Neural cell (in vitro differentiated cells): ENCODE measurements at regions not wholly inside any gene's neighbourhood (a gene's known extent, or its start where the extent isn't known, plus 50 kb on each side); places are given as distances from the start of the nearest gene placed in this dataset.

Source experiments
- MXI1 ChIP-seq: fragments of 450-650 bp; conservative IDR thresholded peaks from 2 replicates; pipeline ENCODE4 v1.6.1; 2014; ENCODE audit warnings: antibody characterized with exemption, mild to moderate bottlenecking; ENCODE audit not compliant: poor library complexity, severe bottlenecking
- POLR2AphosphoS5 ChIP-seq: IDR thresholded peaks from 2 replicates; pipeline ENCODE4 v1.6.1; 2012
- TAF1 ChIP-seq: IDR thresholded peaks from 2 replicates; pipeline ENCODE4 v1.6.1; 2012; ENCODE audit warnings: low read depth
- TF ChIP-seq, protein P1 (sequence below): fragments of 450-650 bp; IDR thresholded peaks from 2 replicates; pipeline ENCODE4 v1.5.1; 2014; ENCODE audit warnings: antibody characterized with exemption, mild to moderate bottlenecking, moderate library complexity; ENCODE audit not compliant: poor library complexity, severe bottlenecking
- TF ChIP-seq, protein P2 (sequence below): IDR thresholded peaks from 2 replicates; pipeline ENCODE4 v1.6.1; 2012; ENCODE audit warnings: borderline replicate concordance

DNA sequence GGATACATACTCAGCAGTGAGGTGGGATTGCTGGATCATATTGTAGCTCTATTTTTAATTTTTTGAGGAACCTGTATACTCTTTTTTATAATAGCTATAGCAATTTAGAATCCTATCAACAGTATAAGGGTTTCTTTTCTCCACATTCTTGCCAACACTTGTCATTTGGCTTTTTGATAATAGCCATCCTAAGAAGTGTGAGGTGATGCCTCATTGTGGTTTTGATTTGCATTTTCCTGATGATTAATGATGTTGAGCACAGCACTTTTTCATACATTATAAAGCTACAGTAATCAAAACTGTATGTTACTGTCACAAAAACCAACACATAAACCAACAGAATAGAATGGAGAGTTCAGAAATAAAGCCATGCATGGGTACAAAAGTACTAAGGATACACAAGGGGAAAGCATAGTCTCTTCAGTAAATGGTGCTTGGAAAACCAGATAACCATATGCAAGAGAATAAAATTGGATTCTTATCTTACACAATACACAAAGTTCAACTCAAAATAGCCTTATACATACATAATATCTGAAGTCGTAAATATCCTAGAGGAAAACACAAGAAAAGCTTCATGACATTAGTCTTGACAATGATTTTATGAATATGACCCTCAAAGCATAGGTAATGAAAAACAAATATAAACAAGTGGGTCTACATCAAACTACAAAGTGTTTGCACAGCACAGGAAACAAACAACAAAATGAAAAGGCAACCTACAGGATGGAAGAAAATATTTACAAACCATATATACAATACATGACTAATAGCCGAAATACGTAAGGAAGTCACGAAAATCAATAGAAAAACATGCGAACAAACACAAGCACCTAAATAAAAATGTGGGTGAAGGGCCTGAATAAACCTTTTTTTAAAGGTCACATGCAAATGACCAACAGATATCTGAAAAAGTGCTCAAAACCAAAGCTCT, 287.8 kb upstream of the DAB2 start:
- TF ChIP-seq TAF1: no peak
- no peak for TF ChIP-seq POLR2AphosphoS5
- TF ChIP-seq, protein P1, sequence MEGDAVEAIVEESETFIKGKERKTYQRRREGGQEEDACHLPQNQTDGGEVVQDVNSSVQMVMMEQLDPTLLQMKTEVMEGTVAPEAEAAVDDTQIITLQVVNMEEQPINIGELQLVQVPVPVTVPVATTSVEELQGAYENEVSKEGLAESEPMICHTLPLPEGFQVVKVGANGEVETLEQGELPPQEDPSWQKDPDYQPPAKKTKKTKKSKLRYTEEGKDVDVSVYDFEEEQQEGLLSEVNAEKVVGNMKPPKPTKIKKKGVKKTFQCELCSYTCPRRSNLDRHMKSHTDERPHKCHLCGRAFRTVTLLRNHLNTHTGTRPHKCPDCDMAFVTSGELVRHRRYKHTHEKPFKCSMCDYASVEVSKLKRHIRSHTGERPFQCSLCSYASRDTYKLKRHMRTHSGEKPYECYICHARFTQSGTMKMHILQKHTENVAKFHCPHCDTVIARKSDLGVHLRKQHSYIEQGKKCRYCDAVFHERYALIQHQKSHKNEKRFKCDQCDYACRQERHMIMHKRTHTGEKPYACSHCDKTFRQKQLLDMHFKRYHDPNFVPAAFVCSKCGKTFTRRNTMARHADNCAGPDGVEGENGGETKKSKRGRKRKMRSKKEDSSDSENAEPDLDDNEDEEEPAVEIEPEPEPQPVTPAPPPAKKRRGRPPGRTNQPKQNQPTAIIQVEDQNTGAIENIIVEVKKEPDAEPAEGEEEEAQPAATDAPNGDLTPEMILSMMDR: no peak
- TF ChIP-seq, protein P2, sequence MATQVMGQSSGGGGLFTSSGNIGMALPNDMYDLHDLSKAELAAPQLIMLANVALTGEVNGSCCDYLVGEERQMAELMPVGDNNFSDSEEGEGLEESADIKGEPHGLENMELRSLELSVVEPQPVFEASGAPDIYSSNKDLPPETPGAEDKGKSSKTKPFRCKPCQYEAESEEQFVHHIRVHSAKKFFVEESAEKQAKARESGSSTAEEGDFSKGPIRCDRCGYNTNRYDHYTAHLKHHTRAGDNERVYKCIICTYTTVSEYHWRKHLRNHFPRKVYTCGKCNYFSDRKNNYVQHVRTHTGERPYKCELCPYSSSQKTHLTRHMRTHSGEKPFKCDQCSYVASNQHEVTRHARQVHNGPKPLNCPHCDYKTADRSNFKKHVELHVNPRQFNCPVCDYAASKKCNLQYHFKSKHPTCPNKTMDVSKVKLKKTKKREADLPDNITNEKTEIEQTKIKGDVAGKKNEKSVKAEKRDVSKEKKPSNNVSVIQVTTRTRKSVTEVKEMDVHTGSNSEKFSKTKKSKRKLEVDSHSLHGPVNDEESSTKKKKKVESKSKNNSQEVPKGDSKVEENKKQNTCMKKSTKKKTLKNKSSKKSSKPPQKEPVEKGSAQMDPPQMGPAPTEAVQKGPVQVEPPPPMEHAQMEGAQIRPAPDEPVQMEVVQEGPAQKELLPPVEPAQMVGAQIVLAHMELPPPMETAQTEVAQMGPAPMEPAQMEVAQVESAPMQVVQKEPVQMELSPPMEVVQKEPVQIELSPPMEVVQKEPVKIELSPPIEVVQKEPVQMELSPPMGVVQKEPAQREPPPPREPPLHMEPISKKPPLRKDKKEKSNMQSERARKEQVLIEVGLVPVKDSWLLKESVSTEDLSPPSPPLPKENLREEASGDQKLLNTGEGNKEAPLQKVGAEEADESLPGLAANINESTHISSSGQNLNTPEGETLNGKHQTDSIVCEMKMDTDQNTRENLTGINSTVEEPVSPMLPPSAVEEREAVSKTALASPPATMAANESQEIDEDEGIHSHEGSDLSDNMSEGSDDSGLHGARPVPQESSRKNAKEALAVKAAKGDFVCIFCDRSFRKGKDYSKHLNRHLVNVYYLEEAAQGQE: no peak
- TF ChIP-seq MXI1: no peak
